Keratinocyte (primary cell): ENCODE measurements at regions not wholly inside any gene's neighbourhood (a gene's known extent, or its start where the extent isn't known, plus 50 kb on each side); places are given as distances from the start of the nearest gene placed in this dataset.

Source experiments
- DNase-seq: peaks from one replicate; pipeline ENCODE4 v3.0.0-alpha.2; 2011; ENCODE audit warnings: low read depth, missing footprints, low spot score
- FAIRE-seq: peaks from 2 replicates; lab custom pipeline; 2011; peaks lifted over from hg19 to GRCh38; lab: Jason Lieb, UNC
- H2AFZ ChIP-seq: 2 replicates; pipeline ENCODE4 v1.6.0; 2012; ENCODE audit warnings: low read length, control low read depth, inconsistent platforms; ENCODE audit not compliant: control insufficient read depth
- H3K27ac ChIP-seq: 2 replicates; pipeline ENCODE4 v1.5.1; 2011; ENCODE audit warnings: low read length; ENCODE audit not compliant: control insufficient read depth, insufficient read depth
- H3K27me3 ChIP-seq: 3 replicates; pipeline ENCODE4 v1.6.0; 2011; ENCODE audit warnings: low read length; ENCODE audit not compliant: control insufficient read depth, insufficient read depth; ENCODE audit errors: extremely low read depth
- H3K36me3 ChIP-seq, 2 experiments: 2 replicates in 1 of 2; 3 replicates in 1 of 2; pipeline ENCODE4 v1.5.1; 2011; ENCODE audit warnings: low read length in 2 of 2, mild to moderate bottlenecking in 1 of 2; ENCODE audit not compliant: control insufficient read depth in 2 of 2, insufficient read depth in 2 of 2; ENCODE audit errors: extremely low read depth in 1 of 2
- H3K4me1 ChIP-seq: 3 replicates; pipeline ENCODE4 v1.5.1; 2011; ENCODE audit warnings: low read length; ENCODE audit not compliant: control insufficient read depth, insufficient read depth; ENCODE audit errors: extremely low read depth
- H3K4me2 ChIP-seq: 3 replicates; pipeline ENCODE4 v1.6.0; 2011; ENCODE audit warnings: low read depth, low read length; ENCODE audit not compliant: control insufficient read depth, insufficient read depth; ENCODE audit errors: extremely low read depth
- H3K4me3 ChIP-seq, 3 experiments: fragments of 200-600 bp in 1 of 3; sonication (generic) in 1 of 3; 2 replicates in 2 of 3; 3 replicates in 1 of 3; pipeline ENCODE4 v1.5.1; 2011 to 2016; ENCODE audit warnings: low read length in 3 of 3, mild to moderate bottlenecking in 3 of 3, control low read depth in 2 of 3, inconsistent platforms in 1 of 3, low read depth in 1 of 3, mixed read lengths in 1 of 3, mixed run types in 1 of 3, moderate library complexity in 1 of 3; ENCODE audit not compliant: control insufficient read depth in 2 of 3, insufficient read depth in 2 of 3; ENCODE audit errors: extremely low read depth in 1 of 3
- H3K79me2 ChIP-seq: 2 replicates; pipeline ENCODE4 v1.6.0; 2012; ENCODE audit warnings: low read length; ENCODE audit not compliant: control insufficient read depth, insufficient read depth
- H3K9ac ChIP-seq: 3 replicates; pipeline ENCODE4 v1.6.0; 2011; ENCODE audit warnings: low read length; ENCODE audit not compliant: control insufficient read depth, insufficient read depth; ENCODE audit errors: extremely low read depth
- H3K9me1 ChIP-seq: 3 replicates; pipeline ENCODE4 v1.6.0; 2011; ENCODE audit warnings: low read length; ENCODE audit not compliant: control insufficient read depth, insufficient read depth; ENCODE audit errors: extremely low read depth
- H3K9me3 ChIP-seq: 2 replicates; pipeline ENCODE4 v1.5.1; 2012; ENCODE audit warnings: low read depth, low read length; ENCODE audit not compliant: control insufficient read depth
- H4K20me1 ChIP-seq: 3 replicates; pipeline ENCODE4 v1.6.0; 2011; ENCODE audit warnings: low read length; ENCODE audit not compliant: control insufficient read depth, insufficient read depth; ENCODE audit errors: extremely low read depth
- EZH2 ChIP-seq: IDR thresholded peaks from one replicate; pipeline ENCODE4 v1.6.1; 2012; ENCODE audit warnings: inconsistent platforms, mild to moderate bottlenecking, low read length, moderate library complexity
- dilution Hi-C: fragments of 300-500 bp; cut with MboI; formaldehyde crosslinking; loops from one replicate; pipeline ENCODE4 v1.7.0; 2020; ENCODE audit warnings: low sequenced_read_pairs; ENCODE audit not compliant: extremely low pct_ligation_motif_present
- TF ChIP-seq, protein P1 (sequence below), 3 experiments: IDR thresholded peaks in 1 of 3; conservative IDR thresholded peaks in 1 of 3; optimal IDR thresholded peaks in 1 of 3; 2 replicates in 2 of 3; 3 replicates in 1 of 3; pipeline versions ENCODE3 to v1.5.1; 2011; ENCODE audit warnings: low read length in 3 of 3, mild to moderate bottlenecking in 3 of 3, moderate library complexity in 2 of 3, control low read depth in 1 of 3, inconsistent platforms in 1 of 3; ENCODE audit not compliant: insufficient read depth in 2 of 3; ENCODE audit errors: extremely low read depth in 1 of 3

- Histone ChIP-seq H3K27me3 (no peaks in the 10 kb centered on the region), H2AFZ (no peak overlapping the region), H3K9ac (peak overlapping the region; percentile 88), H3K4me1 (peaks cover 17% of the 10 kb centered on the region), H3K4me3 (peak overlapping the region; percentile 70 to 98 (median 94)), H3K9me3 (no peaks in the 10 kb centered on the region), H3K79me2 (peaks cover 55% of the 10 kb centered on the region), H3K36me3 (no peaks in the 10 kb centered on the region), H4K20me1 (no peaks in the 10 kb centered on the region), H3K27ac (peak overlapping the region; percentile 90), H3K9me1 (no peaks in the 10 kb centered on the region), H3K4me2 (peak overlapping the region; percentile 64)
- TF ChIP-seq, protein P1, sequence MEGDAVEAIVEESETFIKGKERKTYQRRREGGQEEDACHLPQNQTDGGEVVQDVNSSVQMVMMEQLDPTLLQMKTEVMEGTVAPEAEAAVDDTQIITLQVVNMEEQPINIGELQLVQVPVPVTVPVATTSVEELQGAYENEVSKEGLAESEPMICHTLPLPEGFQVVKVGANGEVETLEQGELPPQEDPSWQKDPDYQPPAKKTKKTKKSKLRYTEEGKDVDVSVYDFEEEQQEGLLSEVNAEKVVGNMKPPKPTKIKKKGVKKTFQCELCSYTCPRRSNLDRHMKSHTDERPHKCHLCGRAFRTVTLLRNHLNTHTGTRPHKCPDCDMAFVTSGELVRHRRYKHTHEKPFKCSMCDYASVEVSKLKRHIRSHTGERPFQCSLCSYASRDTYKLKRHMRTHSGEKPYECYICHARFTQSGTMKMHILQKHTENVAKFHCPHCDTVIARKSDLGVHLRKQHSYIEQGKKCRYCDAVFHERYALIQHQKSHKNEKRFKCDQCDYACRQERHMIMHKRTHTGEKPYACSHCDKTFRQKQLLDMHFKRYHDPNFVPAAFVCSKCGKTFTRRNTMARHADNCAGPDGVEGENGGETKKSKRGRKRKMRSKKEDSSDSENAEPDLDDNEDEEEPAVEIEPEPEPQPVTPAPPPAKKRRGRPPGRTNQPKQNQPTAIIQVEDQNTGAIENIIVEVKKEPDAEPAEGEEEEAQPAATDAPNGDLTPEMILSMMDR (optimal IDR thresholded peaks at IDR 0.05 in 1 of 3, IDR thresholded peaks at IDR 0.05 in 1 of 3, conservative IDR thresholded peaks at IDR 0.05 in 1 of 3; ENCODE audit: extremely low read depth in 1 of 3, insufficient read depth in 2 of 3, low read length in 3 of 3) = no peak
- TF ChIP-seq EZH2 = no peak
- dilution Hi-C loops = no loop called here
- DNase-seq (peak; percentile 81), FAIRE-seq (peak; percentile 93)
These were observed 296.6 kb downstream of the PTPRC start for GRCh38 chr1:198935306-198935921.

- Histone ChIP-seq H3K9me3 (no peaks in the 10 kb centered on the region), H3K9me1 (no peaks in the 10 kb centered on the region), H2AFZ (peak overlapping the region; percentile 14), H3K4me1 (peaks cover 15% of the 10 kb centered on the region), H3K27ac (peak overlapping the region; percentile 90), H3K27me3 (no peaks in the 10 kb centered on the region), H3K4me2 (peak overlapping the region; percentile 64), H4K20me1 (no peaks in the 10 kb centered on the region), H3K79me2 (peaks cover 46% of the 10 kb centered on the region), H3K4me3 (peak overlapping the region; percentile 70 to 98 (median 94)), H3K36me3 (no peaks in the 10 kb centered on the region), H3K9ac (peak overlapping the region; percentile 88)
- FAIRE-seq (peak; percentile 23), DNase-seq (no peak)
- dilution Hi-C loops = no loop called here
- TF ChIP-seq EZH2 = no peak
- TF ChIP-seq, protein P1 (optimal IDR thresholded peaks at IDR 0.05 in 1 of 3, IDR thresholded peaks at IDR 0.05 in 1 of 3, conservative IDR thresholded peaks at IDR 0.05 in 1 of 3; ENCODE audit: extremely low read depth in 1 of 3, insufficient read depth in 2 of 3, low read length in 3 of 3) = no peak
These were observed 297.7 kb downstream of the PTPRC start for GRCh38 chr1:198936371-198937083.
